ENCODE measurements at regions not wholly inside any gene's neighbourhood (a gene's known extent, or its start where the extent isn't known, plus 50 kb on each side); places are given as distances from the start of the nearest gene placed in this dataset.

GRCh38 chr1:102050556-102050955 is 53.8 kb upstream of the OLFM3 start:
- TF ChIP-seq, protein P1, sequence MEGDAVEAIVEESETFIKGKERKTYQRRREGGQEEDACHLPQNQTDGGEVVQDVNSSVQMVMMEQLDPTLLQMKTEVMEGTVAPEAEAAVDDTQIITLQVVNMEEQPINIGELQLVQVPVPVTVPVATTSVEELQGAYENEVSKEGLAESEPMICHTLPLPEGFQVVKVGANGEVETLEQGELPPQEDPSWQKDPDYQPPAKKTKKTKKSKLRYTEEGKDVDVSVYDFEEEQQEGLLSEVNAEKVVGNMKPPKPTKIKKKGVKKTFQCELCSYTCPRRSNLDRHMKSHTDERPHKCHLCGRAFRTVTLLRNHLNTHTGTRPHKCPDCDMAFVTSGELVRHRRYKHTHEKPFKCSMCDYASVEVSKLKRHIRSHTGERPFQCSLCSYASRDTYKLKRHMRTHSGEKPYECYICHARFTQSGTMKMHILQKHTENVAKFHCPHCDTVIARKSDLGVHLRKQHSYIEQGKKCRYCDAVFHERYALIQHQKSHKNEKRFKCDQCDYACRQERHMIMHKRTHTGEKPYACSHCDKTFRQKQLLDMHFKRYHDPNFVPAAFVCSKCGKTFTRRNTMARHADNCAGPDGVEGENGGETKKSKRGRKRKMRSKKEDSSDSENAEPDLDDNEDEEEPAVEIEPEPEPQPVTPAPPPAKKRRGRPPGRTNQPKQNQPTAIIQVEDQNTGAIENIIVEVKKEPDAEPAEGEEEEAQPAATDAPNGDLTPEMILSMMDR (IDR thresholded peaks at IDR 0.05) = no peak
- no peak for TF ChIP-seq POLR2A (IDR thresholded peaks at IDR 0.05)
- TF ChIP-seq EP300 (IDR thresholded peaks at IDR 0.05) = no peak

Measured in tibial nerve (tissue), 4 donors.